ENCODE measurements at regions not wholly inside any gene's neighbourhood (a gene's known extent, or its start where the extent isn't known, plus 50 kb on each side); places are given as distances from the start of the nearest gene placed in this dataset.

DNA sequence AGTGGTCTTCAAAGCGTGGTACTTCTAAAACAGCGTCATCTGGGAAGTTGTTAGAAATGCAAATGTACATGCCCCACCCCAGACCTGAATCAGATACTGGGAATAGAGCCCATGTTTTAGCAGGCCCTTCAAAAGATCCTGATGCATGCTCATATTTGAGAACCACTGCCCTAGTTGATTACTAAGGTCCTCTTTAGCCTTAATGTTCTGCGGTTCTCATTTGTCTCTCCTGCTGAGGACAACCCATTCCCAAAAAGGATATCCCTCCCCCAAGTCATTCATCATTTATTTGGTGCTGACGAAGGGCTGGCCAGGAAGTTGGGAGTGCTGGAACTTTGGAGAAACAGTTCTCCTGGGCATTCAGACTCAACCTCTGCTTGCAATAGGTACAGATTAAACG lies 92.4 kb upstream of the RALGPS2 start:
- TF ChIP-seq, protein P1, sequence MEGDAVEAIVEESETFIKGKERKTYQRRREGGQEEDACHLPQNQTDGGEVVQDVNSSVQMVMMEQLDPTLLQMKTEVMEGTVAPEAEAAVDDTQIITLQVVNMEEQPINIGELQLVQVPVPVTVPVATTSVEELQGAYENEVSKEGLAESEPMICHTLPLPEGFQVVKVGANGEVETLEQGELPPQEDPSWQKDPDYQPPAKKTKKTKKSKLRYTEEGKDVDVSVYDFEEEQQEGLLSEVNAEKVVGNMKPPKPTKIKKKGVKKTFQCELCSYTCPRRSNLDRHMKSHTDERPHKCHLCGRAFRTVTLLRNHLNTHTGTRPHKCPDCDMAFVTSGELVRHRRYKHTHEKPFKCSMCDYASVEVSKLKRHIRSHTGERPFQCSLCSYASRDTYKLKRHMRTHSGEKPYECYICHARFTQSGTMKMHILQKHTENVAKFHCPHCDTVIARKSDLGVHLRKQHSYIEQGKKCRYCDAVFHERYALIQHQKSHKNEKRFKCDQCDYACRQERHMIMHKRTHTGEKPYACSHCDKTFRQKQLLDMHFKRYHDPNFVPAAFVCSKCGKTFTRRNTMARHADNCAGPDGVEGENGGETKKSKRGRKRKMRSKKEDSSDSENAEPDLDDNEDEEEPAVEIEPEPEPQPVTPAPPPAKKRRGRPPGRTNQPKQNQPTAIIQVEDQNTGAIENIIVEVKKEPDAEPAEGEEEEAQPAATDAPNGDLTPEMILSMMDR (IDR thresholded peaks at IDR 0.05; ENCODE audit: low read length): no peak
- no peak for TF ChIP-seq EZH2 (IDR thresholded peaks at IDR 0.05; ENCODE audit: borderline replicate concordance, low read length)
